Adrenal gland (tissue), 5 donors: ENCODE measurements at regions not wholly inside any gene's neighbourhood (a gene's known extent, or its start where the extent isn't known, plus 50 kb on each side); places are given as distances from the start of the nearest gene placed in this dataset.

Source experiments
- POLR2A ChIP-seq, 2 donors: fragments of 450-650 bp; IDR thresholded peaks; one replicate each; pipeline ENCODE4 v1.6.1; 2017; ENCODE audit warnings: antibody characterized with exemption in 2 of 2, mild to moderate bottlenecking in 2 of 2, moderate library complexity in 1 of 2
- TF ChIP-seq, protein P1 (sequence below), 6 experiments: fragments of 450-650 bp in 4 of 6; fragments of 200-600 bp in 2 of 6; sonication (generic) in 1 of 6; IDR thresholded peaks; 1 replicate in 5 of 6; 2 replicates in 1 of 6; pipeline versions ENCODE4 v1.5.1 to v1.8.0; 2016 to 2021; ENCODE audit warnings: antibody characterized with exemption in 6 of 6, mild to moderate bottlenecking in 2 of 6, moderate library complexity in 1 of 6
- donor health status: DM: no; HTN: no; CAD: no.

DNA sequence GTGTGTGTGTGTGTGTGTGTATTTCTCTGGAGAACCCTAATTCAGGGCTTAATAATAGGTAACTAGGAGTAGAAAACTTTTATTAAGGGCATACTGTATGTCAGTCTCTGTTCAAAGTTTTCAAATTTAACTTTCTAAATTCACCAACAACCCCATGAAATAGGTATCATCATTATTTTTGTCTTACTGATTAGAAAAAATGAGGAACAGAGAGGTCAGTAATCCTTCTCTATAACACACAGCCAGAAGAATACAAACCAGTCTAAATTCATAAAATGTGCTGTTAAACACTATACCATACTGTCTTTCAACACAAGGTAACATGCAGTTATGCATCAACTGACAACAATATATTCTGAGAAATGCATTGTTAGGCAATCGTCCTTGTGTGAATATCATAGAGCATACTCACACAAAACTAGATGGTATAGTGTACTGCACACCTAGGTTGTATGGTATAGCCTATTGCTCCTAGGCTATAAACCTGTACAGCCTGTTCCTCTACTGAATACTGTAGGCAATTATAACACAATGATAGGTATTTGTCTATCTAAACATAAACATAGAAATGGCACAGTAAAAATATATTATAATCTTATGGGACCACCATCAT, 143.1 kb downstream of the PTH2R start:
- TF ChIP-seq, protein P1, sequence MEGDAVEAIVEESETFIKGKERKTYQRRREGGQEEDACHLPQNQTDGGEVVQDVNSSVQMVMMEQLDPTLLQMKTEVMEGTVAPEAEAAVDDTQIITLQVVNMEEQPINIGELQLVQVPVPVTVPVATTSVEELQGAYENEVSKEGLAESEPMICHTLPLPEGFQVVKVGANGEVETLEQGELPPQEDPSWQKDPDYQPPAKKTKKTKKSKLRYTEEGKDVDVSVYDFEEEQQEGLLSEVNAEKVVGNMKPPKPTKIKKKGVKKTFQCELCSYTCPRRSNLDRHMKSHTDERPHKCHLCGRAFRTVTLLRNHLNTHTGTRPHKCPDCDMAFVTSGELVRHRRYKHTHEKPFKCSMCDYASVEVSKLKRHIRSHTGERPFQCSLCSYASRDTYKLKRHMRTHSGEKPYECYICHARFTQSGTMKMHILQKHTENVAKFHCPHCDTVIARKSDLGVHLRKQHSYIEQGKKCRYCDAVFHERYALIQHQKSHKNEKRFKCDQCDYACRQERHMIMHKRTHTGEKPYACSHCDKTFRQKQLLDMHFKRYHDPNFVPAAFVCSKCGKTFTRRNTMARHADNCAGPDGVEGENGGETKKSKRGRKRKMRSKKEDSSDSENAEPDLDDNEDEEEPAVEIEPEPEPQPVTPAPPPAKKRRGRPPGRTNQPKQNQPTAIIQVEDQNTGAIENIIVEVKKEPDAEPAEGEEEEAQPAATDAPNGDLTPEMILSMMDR (IDR thresholded peaks at IDR 0.05): no peak
- TF ChIP-seq POLR2A (IDR thresholded peaks at IDR 0.05): no peak
